NCI-H345 treated with DMSO at 0.1 percent for 48 hours (cell line): ENCODE measurements at regions not wholly inside any gene's neighbourhood (a gene's known extent, or its start where the extent isn't known, plus 50 kb on each side); places are given as distances from the start of the nearest gene placed in this dataset.

ENCODE experiments used
- DNase-seq: peaks from one replicate; lab custom pipeline; 2025; ENCODE audit not compliant: unreplicated experiment; lab: John Stamatoyannopoulos, UW

DNA sequence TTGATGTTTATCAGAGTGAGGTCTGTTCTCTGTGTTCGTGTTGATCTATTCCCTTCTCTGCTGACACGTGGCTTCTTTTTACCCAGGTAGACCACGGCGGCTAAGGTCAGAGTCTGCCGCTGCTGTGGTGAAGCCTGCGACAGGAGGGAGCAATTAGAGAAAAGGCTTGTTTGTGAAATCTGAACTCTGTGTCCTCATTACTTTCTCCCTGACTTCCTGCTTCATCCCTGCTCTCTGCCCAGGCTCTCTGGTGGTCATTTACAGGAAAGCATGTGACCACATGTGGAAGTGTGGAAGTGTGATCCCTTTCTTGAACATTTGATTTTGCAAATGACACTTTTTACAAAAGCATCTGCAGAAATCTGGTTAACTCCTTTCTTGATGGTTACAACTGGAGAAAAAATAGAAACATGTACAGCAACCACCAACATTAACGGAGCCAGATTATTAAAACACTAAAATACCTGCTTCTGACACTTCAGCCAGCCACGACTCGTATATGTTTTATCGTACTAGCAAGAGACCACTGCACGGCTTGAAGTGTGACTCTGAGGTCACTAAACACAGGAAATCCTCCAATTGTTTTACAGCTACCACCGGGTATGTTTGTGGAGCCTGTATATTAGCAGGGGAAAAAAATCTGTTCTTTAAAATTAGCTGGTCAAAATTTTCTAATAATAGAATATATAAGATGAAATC is 388.6 kb upstream of the TMPO start:
- DNase-seq, result no peak

DNA sequence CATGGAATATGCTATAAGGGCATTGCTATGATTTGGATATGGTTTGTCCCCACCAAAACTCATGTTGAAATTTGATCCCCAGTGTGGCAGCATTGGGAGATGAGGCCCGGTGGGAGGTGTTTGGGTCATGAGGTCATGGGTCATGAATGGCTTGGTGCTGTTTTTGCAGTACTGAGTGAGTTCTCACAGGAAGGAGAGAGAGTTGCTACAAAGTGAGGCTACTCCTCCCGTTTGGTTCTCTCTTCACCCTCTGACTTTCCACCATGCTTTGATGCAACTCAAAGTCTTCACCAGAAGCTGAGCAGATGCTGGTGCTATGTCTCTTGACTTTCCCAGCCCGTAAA is 388.1 kb upstream of the TMPO start:
- DNase-seq, result no peak

DNA sequence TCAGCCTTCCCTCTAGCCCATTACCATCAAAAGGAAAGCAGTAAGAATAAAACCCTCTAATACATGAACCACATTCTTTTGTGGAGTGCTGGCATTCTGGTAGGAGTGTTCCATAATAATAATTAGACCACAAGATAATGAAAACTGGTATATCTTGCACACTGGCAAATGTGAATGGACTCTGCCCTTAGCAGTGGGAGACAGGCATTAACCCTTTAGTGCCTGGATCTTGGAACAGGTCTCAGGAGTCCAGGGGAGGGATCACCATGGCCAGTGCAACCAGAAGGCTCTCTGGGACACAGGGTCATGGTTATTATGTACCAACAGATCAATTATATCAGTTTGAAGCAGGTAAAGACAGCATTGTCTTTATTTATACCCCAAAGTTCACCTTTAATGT is 387.5 kb upstream of the TMPO start:
- no peak for DNase-seq

DNA sequence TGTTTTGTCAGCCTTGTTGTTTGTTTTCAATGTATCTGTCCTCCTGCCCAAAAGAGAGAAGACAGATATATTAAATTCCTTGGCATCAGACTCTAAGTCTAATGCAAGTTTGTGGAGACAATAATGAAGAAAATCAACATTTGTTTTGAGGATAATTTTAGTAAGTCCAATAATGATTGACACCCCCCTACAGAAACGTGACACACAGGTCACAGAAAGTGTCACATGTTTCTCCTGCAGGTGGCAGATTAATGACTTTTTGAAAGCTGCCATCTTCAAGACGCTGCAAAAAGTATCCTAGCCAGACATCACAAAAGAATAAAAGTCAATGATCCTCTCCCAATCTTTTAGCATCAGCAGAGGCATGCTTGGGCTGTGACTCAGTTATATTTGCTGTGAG is 378.8 kb upstream of the TMPO start:
- DNase-seq, result no peak

DNA sequence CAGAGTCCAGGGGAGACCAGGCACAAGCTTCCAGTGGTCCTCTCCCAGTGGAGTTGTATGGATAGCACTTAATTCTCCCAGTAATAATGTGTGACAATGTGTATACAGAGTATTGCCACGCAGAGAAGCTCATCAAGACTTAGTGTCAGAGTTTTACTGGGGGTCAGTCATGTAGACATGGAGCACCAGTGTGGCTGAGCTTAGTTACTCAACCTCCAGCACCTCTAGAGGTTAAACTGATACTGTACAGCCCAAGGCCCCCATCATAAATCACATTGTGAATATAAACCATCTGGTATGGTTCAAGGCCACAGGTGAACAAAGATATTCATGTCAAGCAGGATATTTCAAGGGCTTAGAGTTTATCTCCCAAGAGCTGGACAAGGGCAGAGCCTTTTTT is 378.1 kb upstream of the TMPO start:
- DNase-seq, result no peak

DNA sequence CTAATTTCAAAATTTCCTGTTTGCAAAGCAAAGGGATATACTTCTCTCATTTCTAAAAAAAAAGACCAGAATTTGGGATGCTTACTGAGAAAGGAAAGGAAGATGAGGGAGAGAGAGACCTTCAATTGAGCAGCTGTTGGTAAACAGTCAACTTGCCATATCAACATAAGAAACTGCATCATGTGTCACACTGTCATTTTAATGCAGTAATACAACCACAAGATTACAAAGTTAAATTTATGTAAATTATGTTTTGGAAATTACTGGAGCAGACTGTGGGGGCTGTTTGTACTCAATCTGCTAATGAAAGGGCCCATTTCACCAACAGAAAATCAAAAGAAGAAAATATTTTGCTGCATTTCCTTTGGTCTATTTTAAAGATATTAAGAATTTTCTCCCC is 370.4 kb upstream of the TMPO start:
- no peak for DNase-seq

DNA sequence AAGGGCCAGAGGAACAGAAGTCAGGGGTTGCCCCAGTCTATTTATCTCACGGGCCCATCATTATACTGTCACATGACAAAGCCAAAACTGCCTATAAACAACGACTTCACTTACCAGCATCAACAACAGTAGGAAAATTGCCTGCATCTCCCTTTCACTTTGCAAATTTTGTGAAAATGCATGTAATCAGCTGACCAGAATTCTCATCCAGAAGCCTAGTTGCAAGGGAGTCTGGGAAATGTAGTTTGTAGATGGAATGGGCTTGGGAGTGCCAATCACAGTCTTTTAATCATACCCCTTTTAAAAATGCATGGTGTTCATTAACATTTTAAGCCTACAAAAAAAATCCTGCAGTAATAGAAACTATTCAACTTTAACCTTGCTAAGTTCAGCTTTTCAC is 369.3 kb upstream of the TMPO start:
- no peak for DNase-seq

DNA sequence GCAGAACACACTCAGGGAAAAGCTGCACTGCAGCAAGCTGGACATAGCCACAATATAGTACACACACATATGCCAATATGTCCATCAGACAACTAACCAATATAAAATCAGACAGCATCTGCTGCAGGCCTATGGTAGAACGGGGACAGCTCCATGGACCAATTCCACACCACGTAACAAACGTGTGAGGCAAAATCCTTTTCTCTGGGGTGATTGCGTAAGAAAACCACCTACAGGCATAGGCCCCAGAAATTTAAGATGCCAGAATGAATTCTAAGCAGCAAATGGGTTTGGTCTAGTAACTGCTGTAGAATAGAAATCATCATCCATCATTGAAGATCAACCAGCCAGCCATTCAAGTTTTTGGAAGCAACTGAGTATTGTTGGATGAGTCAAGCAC is 368.9 kb upstream of the TMPO start:
- no peak for DNase-seq

DNA sequence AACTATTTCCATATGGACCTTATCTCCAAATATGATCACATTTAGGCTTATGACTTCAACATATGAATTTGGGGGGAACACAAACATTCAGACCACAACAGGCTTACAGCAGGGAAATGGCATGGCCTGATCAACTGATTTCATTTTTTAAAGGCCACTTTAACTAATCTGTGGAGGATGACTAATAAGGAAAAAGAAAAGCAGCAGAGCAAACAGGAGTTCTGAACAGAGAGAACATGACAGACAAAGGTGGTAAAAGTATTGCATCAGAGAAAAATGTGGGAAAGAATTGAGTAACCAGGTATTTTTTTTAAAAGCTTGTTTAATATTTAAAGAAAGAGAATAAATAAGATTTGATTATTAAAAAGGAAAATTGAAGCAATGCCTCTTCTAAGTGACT is 366.1 kb upstream of the TMPO start:
- DNase-seq, result no peak

DNA sequence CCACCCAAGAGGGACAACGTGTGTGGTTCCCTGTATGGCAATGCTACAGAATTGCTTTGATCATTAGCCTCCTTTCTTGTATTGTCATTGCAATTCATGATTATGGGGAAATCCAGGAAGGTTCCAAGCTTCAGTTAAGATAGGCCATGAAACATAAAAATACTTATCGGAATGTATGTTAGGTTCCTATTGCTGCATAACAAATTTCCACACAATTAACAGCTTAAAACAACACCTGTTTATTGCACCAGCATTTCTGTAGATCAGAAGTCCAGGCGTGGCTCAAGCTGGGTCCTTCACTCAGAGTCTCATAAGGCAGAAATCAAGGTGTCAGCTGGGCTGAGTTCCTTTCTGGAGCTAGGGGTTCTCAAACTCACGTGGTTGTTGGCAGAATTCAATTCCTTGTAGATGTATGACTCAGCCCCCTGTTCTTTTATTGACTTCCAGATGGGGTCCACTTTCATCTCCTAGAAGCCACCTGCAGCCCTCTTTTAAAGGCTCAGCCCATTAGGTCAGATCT is 365.6 kb upstream of the TMPO start:
- no peak for DNase-seq

DNA sequence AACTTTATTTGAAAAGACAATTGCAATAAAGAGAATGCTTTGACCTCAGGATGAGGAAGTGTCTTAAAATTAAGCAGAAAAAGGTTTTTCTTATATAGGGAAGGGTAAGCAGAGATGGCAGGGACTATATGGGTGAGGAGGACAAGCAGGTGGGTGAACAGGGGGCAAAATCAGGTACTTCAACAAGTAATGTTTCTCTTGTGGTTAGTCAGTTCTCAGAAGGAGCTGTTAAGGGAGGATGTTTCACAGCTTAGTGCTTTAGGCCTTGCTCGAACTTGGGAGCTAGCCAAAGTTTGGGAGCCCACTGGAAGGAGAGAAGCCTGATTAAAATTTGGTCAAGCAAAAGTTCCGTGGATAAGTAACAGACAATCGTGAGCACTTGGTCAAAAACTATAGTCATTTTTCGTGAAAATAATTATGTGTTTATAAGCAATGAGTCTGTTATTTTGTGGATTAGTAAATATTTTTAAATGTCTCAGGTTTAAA is 364.2 kb upstream of the TMPO start:
- DNase-seq, result no peak

DNA sequence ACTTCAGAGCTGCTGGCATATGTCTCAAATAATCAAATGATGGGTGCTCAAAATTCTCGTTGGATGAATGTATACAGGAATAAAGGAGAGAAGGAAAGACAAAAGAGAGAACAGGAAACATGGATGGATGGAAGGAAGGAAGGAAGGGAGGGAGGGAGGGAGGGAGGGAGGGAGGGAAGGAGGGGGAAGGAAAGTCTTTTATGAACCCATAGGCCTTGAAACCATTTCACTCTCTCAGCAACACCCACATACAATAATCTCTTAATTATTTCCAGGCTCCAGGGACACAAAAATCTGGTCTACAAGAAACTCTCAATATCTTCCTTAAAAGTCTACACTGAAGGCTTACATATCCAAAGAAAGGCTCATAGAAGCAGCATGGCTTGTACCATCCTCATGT is 363.4 kb upstream of the TMPO start:
- DNase-seq, result no peak

DNA sequence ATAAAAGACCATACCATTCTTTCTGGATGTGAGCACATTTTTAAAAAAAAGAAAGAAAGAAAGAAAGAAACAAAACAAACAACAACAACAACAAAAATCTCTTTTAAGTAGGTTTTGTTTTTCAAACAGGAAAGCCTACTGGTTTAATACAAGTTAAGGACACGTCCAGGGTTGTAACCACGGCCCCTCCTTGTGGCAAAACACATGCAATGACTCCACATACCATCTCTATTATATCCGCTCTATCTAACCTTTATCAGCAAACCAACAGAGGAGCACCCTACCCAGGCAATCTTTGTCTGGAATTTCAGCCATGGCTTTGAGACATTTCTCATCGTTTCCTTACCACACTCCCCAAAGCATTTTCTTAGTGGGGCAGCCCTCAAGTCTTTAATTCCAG is 360.5 kb upstream of the TMPO start:
- peak; percentile 76 for DNase-seq

DNA sequence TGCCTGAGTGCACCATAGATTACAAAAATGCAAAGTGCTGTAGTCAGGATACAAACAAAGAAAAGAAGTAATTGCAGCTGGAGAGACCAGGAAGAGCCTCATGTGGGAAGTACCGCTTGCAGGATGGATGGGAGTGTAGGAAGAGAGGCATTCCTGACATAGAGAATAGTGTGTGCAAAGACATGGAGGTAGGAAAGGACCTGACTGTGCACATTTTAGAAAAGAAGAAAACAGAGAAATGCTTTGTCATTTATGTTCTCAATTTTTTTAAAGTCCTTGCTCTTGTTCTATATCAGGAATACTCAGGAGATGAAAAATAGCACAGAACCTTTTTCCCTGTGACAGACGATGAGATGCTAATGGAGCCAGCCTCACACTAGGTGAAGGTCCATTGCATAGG is 358.7 kb upstream of the TMPO start:
- no peak for DNase-seq

DNA sequence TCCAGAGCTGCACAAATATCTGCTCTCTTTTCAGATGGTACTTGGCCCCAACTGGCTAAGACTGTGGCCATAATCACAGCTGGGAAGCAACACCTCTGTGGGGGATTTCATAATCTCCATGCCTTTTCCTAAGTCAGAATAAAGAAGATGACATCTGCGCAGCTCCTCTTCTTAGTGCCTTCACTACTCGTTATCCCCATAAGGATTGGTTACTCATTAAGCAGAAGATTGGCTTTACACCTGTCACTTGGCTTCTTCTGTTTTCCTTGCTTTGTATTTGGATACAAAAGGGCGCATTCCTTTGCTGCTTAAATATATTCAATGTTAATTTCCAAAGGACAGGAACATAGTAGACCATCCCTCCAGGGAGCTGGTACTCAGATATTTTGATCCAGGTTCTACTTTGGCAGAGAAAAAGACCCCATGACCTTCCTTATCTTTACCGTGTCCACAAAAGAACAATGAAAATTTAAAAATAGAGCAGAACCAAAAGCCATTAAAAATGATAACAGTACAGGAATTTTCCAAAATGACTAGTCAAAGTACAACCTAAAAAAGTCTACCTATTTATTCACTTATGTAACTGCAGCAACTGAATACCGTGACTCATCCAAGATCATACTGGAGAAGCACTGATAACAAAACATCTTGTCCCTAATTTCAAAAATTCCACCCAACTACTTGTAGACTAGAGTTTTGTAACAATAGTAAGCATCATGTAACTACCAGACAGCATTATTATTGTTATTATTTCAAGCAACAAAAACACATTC is 352.3 kb upstream of the TMPO start:
- no peak for DNase-seq

DNA sequence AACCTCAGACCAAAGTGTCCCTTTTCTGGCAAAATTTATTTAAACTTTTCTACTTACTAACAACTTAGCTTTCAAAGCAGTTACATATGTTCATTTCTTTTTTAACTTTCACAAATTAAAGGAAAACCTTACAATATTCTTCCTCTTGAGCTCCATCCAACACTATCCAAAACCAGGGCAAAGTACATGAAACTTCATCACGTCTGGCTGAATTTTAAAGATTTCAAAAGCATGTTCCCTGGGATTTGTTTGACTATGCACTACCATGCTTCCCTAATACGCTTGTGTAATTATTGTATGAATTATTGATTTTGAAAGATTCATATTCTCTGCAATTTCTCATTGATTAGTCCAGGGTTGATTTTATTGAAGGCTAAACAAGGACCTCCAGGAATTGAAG is 343.1 kb upstream of the TMPO start:
- DNase-seq, result no peak

DNA sequence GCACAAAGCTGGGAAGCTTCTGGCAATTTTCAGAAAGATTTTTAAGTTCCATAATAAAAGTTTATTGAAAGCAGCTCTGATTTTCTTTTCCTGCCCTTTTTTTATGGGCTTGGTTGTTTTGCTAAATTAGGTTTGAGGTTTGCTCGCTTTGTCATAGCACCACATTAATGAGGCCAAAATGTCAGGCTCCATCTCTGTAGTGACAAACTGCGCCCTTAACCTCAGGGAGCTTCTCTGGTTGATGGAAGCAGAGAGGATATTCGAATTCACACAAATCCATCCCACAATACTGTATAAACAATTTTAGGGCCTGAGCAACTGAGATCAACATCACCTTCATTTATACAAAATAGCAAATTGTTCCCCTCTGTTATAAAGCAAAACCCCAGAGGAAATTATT is 342.6 kb upstream of the TMPO start:
- DNase-seq, result no peak

DNA sequence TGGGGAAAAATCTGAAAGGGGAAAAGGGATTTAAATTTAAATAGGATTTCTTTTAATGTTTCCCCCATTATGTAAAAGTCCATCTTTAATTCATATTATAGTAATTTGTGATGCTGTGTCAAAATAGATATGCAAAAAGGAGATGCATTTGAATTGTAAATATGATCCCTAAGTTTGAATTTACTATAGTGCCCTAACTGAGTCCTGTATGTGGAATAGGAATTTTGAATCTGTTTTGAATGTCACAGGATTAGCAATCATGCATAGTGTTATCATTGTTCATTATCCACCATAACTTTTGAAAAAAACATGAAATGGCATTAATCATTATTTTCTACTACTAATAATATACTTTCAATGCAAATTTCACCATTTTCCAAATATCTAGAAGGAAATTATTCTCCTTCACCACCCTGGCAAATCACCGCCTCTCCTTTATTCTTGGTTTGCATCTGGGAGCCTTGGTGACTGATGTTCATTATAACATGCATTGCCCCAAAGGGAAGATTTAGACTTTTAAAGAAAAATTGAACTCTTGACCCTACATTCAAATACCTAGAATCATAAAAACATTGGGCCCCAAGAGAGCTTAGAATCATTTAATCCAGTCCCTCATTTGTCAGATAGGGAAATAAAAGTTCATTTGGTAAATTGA is 341.5 kb upstream of the TMPO start:
- DNase-seq, result no peak

DNA sequence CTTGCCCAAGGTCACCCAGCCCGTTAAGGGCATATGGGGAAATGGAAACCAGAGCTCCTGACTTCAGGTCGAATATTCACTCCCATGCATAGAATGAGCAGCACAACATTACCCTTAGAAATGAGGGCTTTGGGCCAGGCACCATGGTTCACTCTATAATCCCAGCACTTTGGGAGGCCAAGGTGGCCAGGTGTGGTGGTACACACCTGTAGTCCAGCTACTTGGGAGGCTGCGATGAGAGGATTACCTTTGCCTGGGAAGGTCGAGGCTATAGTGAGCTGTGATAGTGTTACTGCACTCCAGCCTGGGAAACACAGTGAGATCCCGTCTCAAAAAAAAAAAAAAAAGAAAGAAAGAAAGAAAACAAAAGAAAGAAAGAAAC is 341.0 kb upstream of the TMPO start:
- no peak for DNase-seq

DNA sequence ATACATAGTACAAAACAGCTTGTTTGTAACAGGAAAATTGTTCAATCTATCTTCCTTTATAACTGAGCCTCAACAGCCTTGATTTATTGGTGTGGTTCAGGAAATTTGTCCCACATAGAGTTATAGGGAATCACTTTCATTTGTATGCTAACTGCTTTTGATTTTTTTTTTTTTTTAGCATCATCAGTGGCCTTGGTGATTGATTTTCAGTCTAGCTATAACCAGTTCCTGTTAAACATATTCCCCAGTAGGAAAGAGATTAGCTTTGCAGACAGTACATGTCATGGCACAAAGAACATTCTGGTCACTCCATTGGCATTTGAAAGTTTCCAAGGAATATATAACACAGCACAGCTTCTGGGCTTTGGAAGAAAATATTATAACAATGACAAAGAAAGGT is 337.3 kb upstream of the TMPO start:
- DNase-seq, result no peak

DNA sequence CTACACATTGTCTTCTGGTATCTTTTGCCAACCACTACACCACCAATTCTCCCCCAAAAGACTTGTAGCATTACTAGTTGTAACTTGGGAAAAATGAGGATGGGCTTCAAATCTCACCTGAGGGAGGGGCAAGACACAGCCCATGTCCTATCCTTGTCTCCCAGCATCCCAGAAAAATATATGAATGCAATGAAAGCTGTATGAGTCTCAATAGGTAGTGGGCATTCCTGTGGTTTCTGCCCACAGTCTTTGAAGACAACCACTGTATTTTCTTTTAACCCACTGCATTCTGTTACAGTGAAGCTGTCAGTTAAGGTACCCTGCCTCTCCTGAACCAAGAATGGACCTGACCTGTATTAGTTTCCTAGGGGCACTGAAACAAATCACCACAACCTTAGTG is 336.2 kb upstream of the TMPO start:
- no peak for DNase-seq

DNA sequence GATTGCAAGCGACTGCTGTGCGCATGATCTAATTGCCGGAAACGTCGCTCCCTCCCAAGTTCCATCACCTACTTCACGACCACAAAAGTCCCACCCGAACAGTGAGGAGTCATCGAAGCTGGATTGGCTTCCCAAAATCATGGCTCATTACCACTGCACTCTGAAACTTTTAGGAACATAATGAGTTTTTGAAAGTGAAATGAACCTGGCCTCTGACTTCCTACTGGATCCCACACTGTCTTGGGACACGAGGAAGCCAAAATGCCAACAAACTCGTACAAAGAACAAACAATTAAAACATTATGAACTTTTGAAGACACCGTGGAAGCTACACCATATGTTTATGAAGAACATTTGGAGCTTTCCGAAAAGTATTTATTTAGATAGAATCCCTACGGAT is 334.8 kb upstream of the TMPO start:
- no peak for DNase-seq
